Neural progenitor cell (in vitro differentiated cells): ENCODE measurements at regions not wholly inside any gene's neighbourhood (a gene's known extent, or its start where the extent isn't known, plus 50 kb on each side); places are given as distances from the start of the nearest gene placed in this dataset.

Experiments
- DNase-seq: peaks from one replicate; pipeline ENCODE4 v3.0.0-alpha.2; 2016; ENCODE audit warnings: low spot score
- H2AFZ ChIP-seq: fragments of 200-600 bp; sonication (generic); replicated peaks from 2 replicates; pipeline ENCODE4 v1.6.1; 2016; ENCODE audit warnings: antibody characterized with exemption
- H3F3A ChIP-seq: fragments of 200-600 bp; sonication (generic); 2 replicates; pipeline ENCODE4 v1.6.1; 2016; ENCODE audit warnings: antibody characterized with exemption, low read depth
- H3K27ac ChIP-seq: fragments of 200-600 bp; sonication (generic); 2 replicates; pipeline ENCODE4 v1.5.1; 2016; ENCODE audit warnings: mild to moderate bottlenecking
- H3K27me3 ChIP-seq: fragments of 200-600 bp; sonication (generic); 2 replicates; pipeline ENCODE4 v1.6.1; 2016; ENCODE audit warnings: mild to moderate bottlenecking, moderate library complexity
- H3K36me3 ChIP-seq: fragments of 200-600 bp; sonication (generic); 2 replicates; pipeline ENCODE4 v1.5.1; 2016
- H3K4me1 ChIP-seq: fragments of 200-600 bp; sonication (generic); 2 replicates; pipeline ENCODE4 v1.6.1; 2016; ENCODE audit warnings: mixed run types
- H3K4me2 ChIP-seq: fragments of 200-600 bp; sonication (generic); 2 replicates; pipeline ENCODE4 v1.6.1; 2016
- H3K4me3 ChIP-seq: fragments of 200-600 bp; sonication (generic); 2 replicates; pipeline ENCODE4 v1.5.1; 2016
- H3K79me2 ChIP-seq: fragments of 200-600 bp; sonication (generic); 2 replicates; pipeline ENCODE4 v1.6.1; 2016; ENCODE audit warnings: low read depth
- H3K9ac ChIP-seq: fragments of 200-600 bp; sonication (generic); 2 replicates; pipeline ENCODE4 v1.6.1; 2016
- H3K9me3 ChIP-seq: fragments of 200-600 bp; sonication (generic); 2 replicates; pipeline ENCODE4 v1.5.1; 2016; ENCODE audit warnings: low read depth
- H4K20me1 ChIP-seq: fragments of 200-600 bp; sonication (generic); 2 replicates; pipeline ENCODE4 v1.6.1; 2016; ENCODE audit warnings: low read depth
- H3K27ac Mint-ChIP-seq: 3 replicates; pipeline ENCODE4 v1.8.0; 2021; ENCODE audit warnings: mixed read lengths
- H3K27me3 Mint-ChIP-seq: 2 replicates; pipeline ENCODE4 v1.8.0; 2022; ENCODE audit warnings: low read depth, mild to moderate bottlenecking, inconsistent platforms, moderate library complexity, mixed read lengths; ENCODE audit not compliant: insufficient read depth
- H3K36me3 Mint-ChIP-seq: 3 replicates; pipeline ENCODE4 v1.8.0; 2021; ENCODE audit warnings: mixed read lengths
- H3K4me1 Mint-ChIP-seq: 3 replicates; pipeline ENCODE4 v1.8.0; 2021; ENCODE audit warnings: mixed read lengths
- H3K4me3 Mint-ChIP-seq: 3 replicates; pipeline ENCODE4 v1.8.0; 2021; ENCODE audit warnings: mild to moderate bottlenecking, moderate library complexity, mixed read lengths
- H3K9me3 Mint-ChIP-seq: 3 replicates; pipeline ENCODE4 v1.8.0; 2020; ENCODE audit warnings: mixed read lengths
- EZH2 ChIP-seq: fragments of 200-600 bp; sonication (generic); IDR thresholded peaks from 2 replicates; pipeline ENCODE4 v1.6.1; 2017; ENCODE audit warnings: antibody characterized with exemption, mild to moderate bottlenecking, moderate library complexity
- EZH2phosphoT487 ChIP-seq: fragments of 200-600 bp; sonication (generic); IDR thresholded peaks from 2 replicates; pipeline ENCODE4 v1.6.1; 2017; ENCODE audit warnings: antibody characterized with exemption
- TF ChIP-seq, protein P1 (sequence below): fragments of 200-600 bp; sonication (generic); IDR thresholded peaks from 2 replicates; pipeline ENCODE4 v1.5.1; 2017; ENCODE audit warnings: antibody characterized with exemption, mild to moderate bottlenecking

- H3K9me3 ChIP-seq, result no peaks in the 10 kb centered on the region
- TF ChIP-seq EZH2 (no peak), EZH2phosphoT487 (no peak)
- TF ChIP-seq, protein P1, sequence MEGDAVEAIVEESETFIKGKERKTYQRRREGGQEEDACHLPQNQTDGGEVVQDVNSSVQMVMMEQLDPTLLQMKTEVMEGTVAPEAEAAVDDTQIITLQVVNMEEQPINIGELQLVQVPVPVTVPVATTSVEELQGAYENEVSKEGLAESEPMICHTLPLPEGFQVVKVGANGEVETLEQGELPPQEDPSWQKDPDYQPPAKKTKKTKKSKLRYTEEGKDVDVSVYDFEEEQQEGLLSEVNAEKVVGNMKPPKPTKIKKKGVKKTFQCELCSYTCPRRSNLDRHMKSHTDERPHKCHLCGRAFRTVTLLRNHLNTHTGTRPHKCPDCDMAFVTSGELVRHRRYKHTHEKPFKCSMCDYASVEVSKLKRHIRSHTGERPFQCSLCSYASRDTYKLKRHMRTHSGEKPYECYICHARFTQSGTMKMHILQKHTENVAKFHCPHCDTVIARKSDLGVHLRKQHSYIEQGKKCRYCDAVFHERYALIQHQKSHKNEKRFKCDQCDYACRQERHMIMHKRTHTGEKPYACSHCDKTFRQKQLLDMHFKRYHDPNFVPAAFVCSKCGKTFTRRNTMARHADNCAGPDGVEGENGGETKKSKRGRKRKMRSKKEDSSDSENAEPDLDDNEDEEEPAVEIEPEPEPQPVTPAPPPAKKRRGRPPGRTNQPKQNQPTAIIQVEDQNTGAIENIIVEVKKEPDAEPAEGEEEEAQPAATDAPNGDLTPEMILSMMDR, result no peak
- peaks cover 15% of the 10 kb centered on the region for H3K4me1 Mint-ChIP-seq
- H3K27me3 ChIP-seq, result no peaks in the 10 kb centered on the region
- H3K4me2 ChIP-seq, result no peak overlapping the region
- no peak overlapping the region for H3K27ac ChIP-seq
- peaks cover 19% of the 10 kb centered on the region for H3K9me3 Mint-ChIP-seq
- no peaks in the 10 kb centered on the region for H3F3A ChIP-seq
- no peak overlapping the region for H3K9ac ChIP-seq
- no peak overlapping the region for H3K4me3 Mint-ChIP-seq
- DNase-seq, result no peak
- no peaks in the 10 kb centered on the region for H3K36me3 Mint-ChIP-seq
- no peak overlapping the region for H2AFZ ChIP-seq
- peaks cover 7% of the 10 kb centered on the region for H3K4me1 ChIP-seq
- peaks cover 2% of the 10 kb centered on the region for H3K27me3 Mint-ChIP-seq
- H3K4me3 ChIP-seq, result no peak overlapping the region
- H3K36me3 ChIP-seq, result no peaks in the 10 kb centered on the region
- no peaks in the 10 kb centered on the region for H3K79me2 ChIP-seq
- no peak overlapping the region for H3K27ac Mint-ChIP-seq
- no peaks in the 10 kb centered on the region for H4K20me1 ChIP-seq
These were observed 87.2 kb upstream of the COL1A2 start for GRCh38 chr7:94307399-94308048.

- Histone ChIP-seq H3K27ac (no peak overlapping the region), H3F3A (no peaks in the 10 kb centered on the region), H3K36me3 (no peaks in the 10 kb centered on the region), H3K27me3 (no peaks in the 10 kb centered on the region), H3K4me1 (peaks cover 5% of the 10 kb centered on the region), H3K79me2 (no peaks in the 10 kb centered on the region), H3K4me2 (no peak overlapping the region), H2AFZ (no peak overlapping the region), H3K4me3 (no peak overlapping the region), H4K20me1 (no peaks in the 10 kb centered on the region), H3K9ac (no peak overlapping the region), H3K9me3 (no peaks in the 10 kb centered on the region)
- TF ChIP-seq EZH2, result no peak
- TF ChIP-seq, protein P1, result no peak
- no peak for TF ChIP-seq EZH2phosphoT487
- Mint-ChIP-seq H3K27ac (no peak overlapping the region), H3K36me3 (no peaks in the 10 kb centered on the region), H3K27me3 (no peaks in the 10 kb centered on the region), H3K4me1 (peaks cover 11% of the 10 kb centered on the region), H3K4me3 (no peak overlapping the region), H3K9me3 (peaks cover 15% of the 10 kb centered on the region)
- DNase-seq, result no peak
These were observed 83.2 kb upstream of the COL1A2 start for GRCh38 chr7:94311515-94311914.

- H3K27me3 Mint-ChIP-seq, result no peaks in the 10 kb centered on the region
- no peaks in the 10 kb centered on the region for H3K79me2 ChIP-seq
- H3K27ac Mint-ChIP-seq, result no peak overlapping the region
- no peak overlapping the region for H3K4me3 ChIP-seq
- H3K9me3 Mint-ChIP-seq, result peaks cover 6% of the 10 kb centered on the region
- no peaks in the 10 kb centered on the region for H3F3A ChIP-seq
- no peak overlapping the region for H3K4me3 Mint-ChIP-seq
- no peak overlapping the region for H3K27ac ChIP-seq
- peak overlapping the region; percentile 39 for H2AFZ ChIP-seq
- peaks cover 5% of the 10 kb centered on the region for H3K4me1 ChIP-seq
- no peak overlapping the region for H3K9ac ChIP-seq
- peaks cover 11% of the 10 kb centered on the region for H3K4me1 Mint-ChIP-seq
- H3K27me3 ChIP-seq, result no peaks in the 10 kb centered on the region
- H3K9me3 ChIP-seq, result no peaks in the 10 kb centered on the region
- DNase-seq, result no peak
- H3K36me3 ChIP-seq, result no peaks in the 10 kb centered on the region
- H4K20me1 ChIP-seq, result no peaks in the 10 kb centered on the region
- H3K36me3 Mint-ChIP-seq, result no peaks in the 10 kb centered on the region
- TF ChIP-seq, protein P1, result no peak
- TF ChIP-seq EZH2phosphoT487 (no peak), EZH2 (no peak)
- H3K4me2 ChIP-seq, result no peak overlapping the region
These were observed 80.8 kb upstream of the COL1A2 start for GRCh38 chr7:94313926-94314325.
